DMS79 treated with DMSO at 0.1 percent for 48 hours (cell line): ENCODE measurements at regions not wholly inside any gene's neighbourhood (a gene's known extent, or its start where the extent isn't known, plus 50 kb on each side); places are given as distances from the start of the nearest gene placed in this dataset.

Experiments used
- DNase-seq: peaks from one replicate; lab custom pipeline; 2025; lab: John Stamatoyannopoulos, UW

GRCh38 chr7:145645135-145645515 is 471.5 kb upstream of the CNTNAP2 start:
- DNase-seq: no peak

GRCh38 chr7:145644426-145645134 is 472.0 kb upstream of the CNTNAP2 start:
- no peak for DNase-seq

GRCh38 chr7:145643981-145644380 is 472.6 kb upstream of the CNTNAP2 start:
- DNase-seq: no peak

DNA sequence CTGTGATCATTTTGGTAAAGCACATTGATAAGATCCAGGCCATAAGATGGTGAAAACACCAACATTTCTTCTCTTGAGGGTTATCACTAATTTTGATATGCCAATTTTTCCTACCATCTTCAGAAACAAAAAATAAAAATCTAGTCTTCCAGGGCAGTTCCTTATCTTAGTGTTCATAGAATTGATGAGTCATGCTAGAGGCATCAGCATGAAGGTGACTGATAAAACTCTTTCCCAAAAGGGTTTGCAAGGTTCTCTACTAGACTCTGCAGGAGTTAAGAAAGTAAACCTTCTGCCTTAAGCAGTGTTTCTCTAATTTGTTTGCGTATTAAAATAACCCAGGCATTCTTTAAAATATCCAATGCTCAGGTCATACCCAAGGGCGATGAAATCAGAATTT is 483.1 kb upstream of the CNTNAP2 start:
- no peak for DNase-seq

- DNase-seq: no peak
These were observed 492.0 kb upstream of the CNTNAP2 start for GRCh38 chr7:145624618-145625017.

GRCh38 chr7:145605963-145606362 is 510.6 kb upstream of the CNTNAP2 start:
- DNase-seq: no peak

DNA sequence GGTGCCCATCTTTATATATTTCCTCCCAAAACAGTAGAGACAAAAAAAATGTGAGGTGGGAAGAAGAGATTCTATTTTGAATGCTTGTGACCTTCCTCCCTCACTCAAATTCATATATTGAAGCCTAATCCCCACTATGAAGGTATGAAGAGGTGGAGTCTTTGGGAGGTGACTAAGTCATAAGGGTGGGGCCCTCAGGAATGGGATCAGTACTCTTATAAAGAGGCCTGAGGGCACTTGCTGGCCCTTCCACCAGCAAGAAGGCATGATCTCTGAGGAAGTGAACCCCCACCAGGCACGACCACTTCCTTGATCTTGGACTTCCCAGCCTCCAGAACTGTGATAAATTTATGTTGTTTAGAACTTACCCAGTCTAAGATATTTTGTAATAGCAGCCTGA is 517.2 kb upstream of the CNTNAP2 start:
- no peak for DNase-seq

- DNase-seq: no peak
These were observed 532.2 kb upstream of the CNTNAP2 start for GRCh38 chr7:145584401-145584800.

GRCh38 chr7:145582742-145583303 is 533.8 kb upstream of the CNTNAP2 start:
- DNase-seq: no peak

- DNase-seq: no peak
These were observed 558.8 kb upstream of the CNTNAP2 start for GRCh38 chr7:145557805-145558204.

GRCh38 chr7:145543242-145543641 is 573.4 kb upstream of the CNTNAP2 start:
- no peak for DNase-seq

GRCh38 chr7:145539910-145540309 is 576.7 kb upstream of the CNTNAP2 start:
- no peak for DNase-seq

GRCh38 chr7:145534301-145534700 is 582.3 kb upstream of the CNTNAP2 start:
- DNase-seq: no peak

DNA sequence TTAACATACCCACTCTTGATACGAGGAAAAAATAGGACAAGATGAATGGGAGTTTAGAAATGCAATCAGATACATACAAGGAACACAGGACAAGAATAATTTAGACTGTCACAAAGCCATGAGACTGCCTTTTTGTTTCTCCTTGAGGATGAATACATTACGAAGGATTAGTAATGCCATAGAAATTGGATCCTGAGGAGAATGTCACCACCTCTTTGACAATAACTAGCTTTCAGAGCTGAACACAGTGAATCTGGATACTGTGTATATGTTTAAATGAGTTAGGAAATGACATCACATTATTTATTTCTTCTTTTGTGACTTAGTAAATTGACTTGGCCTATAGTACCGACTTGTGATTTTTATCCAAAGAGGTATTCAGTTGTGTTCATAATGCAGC is 596.3 kb upstream of the CNTNAP2 start:
- DNase-seq: no peak

- DNase-seq: no peak
These were observed 605.6 kb upstream of the CNTNAP2 start for GRCh38 chr7:145511004-145511403.

GRCh38 chr7:145497911-145498525 is 618.6 kb upstream of the CNTNAP2 start:
- DNase-seq: no peak

GRCh38 chr7:145490356-145490755 is 626.2 kb upstream of the CNTNAP2 start:
- no peak for DNase-seq

GRCh38 chr7:145489609-145490008 is 627.0 kb upstream of the CNTNAP2 start:
- DNase-seq: no peak

DNA sequence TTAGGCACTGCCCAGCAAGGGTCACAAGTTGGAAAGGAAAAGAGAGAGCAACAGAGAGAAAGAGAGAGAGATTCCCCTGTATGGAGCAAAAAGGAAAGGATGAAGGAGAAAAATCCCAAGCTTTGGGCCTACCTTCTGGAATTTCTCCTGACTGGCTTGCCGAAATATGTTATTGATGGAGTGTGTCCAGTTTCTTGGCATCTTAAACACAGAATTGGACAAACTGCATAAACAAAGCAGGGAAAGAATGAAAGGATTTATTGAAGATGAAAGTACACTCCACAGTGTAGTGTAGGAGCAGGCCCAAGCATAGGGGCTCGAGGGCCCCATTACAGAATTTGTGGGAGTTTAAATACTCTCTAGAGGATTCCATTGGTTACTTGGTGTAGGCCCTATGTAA is 627.8 kb upstream of the CNTNAP2 start:
- no peak for DNase-seq

- DNase-seq: no peak
These were observed 634.6 kb upstream of the CNTNAP2 start for GRCh38 chr7:145481985-145482384.

- DNase-seq: no peak
These were observed 638.1 kb upstream of the CNTNAP2 start for GRCh38 chr7:145478541-145478940.

DNA sequence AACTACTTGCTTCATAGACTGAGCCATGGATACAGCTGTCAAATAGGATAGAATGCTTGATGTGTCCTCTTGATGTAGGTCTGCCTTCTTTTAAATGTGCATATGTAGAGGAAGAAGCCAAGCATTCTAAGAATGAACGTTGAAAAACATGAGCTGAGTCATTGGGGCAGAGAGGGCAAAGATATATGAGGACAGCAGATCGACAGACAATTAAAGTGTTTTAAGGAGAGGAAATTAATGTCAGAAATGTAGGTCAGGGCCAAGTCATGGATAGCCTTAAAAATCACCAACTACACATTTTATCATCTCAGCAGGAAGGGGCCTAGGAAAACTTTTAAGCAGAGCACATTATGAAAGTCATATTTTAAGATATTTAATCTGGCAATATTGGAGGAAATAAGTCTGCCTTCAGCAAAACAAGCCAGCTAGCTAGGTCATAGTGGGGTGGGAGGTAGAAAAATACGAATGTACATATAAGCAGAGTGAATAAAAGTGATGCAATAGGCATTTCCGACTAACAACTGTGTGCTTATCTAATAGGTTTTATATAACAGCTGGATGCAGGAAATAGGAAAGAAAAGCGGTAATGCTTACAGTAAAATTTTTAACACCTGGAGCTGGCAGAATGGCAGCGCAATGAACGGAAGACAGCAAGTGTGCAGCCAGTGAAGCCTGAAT is 638.3 kb upstream of the TPK1 start:
- DNase-seq: no peak

- DNase-seq: no peak
These were observed 636.0 kb upstream of the TPK1 start for GRCh38 chr7:145471883-145472282.
